ENCODE measurements at regions not wholly inside any gene's neighbourhood (a gene's known extent, or its start where the extent isn't known, plus 50 kb on each side); places are given as distances from the start of the nearest gene placed in this dataset.
"Not testable (repeated sequence)": the region's sequence is repeated elsewhere in the genome, so short reads cannot be mapped to it uniquely, and the experiment has no call there.

- TF ChIP-seq CTCF (IDR thresholded peaks at IDR 0.05; ENCODE audit: low read length, missing control alignments): no peak
- no peak overlapping the region for H3K4me3 ChIP-seq (replicated peaks; ENCODE audit: low read depth, low read length)
- DNase-seq (ENCODE audit: low read depth): no peak
Measured at GRCh38 chr5:117740268-117740667, 1165.6 kb upstream of the SEMA6A start.

- no peak for DNase-seq (ENCODE audit: low read depth)
- no peak for TF ChIP-seq CTCF (IDR thresholded peaks at IDR 0.05; ENCODE audit: low read length, missing control alignments)
- H3K4me3 ChIP-seq (replicated peaks; ENCODE audit: low read depth, low read length): no peak overlapping the region
Measured at GRCh38 chr5:117738571-117738970, 1163.9 kb upstream of the SEMA6A start.

GRCh38 chr5:117736698-117737097 lies 1162.1 kb upstream of the SEMA6A start:
- TF ChIP-seq CTCF (IDR thresholded peaks at IDR 0.05; ENCODE audit: low read length, missing control alignments): no peak
- no peak for DNase-seq (ENCODE audit: low read depth)
- no peak overlapping the region for H3K4me3 ChIP-seq (replicated peaks; ENCODE audit: low read depth, low read length)

GRCh38 chr5:117734056-117734455 lies 1159.4 kb upstream of the SEMA6A start:
- H3K4me3 ChIP-seq (replicated peaks; ENCODE audit: low read depth, low read length): no peak overlapping the region
- no peak for TF ChIP-seq CTCF (IDR thresholded peaks at IDR 0.05; ENCODE audit: low read length, missing control alignments)
- DNase-seq (ENCODE audit: low read depth): no peak

GRCh38 chr5:117733051-117733450 lies 1158.4 kb upstream of the SEMA6A start:
- no peak for DNase-seq (ENCODE audit: low read depth)
- no peak overlapping the region for H3K4me3 ChIP-seq (replicated peaks; ENCODE audit: low read depth, low read length)
- TF ChIP-seq CTCF (IDR thresholded peaks at IDR 0.05; ENCODE audit: low read length, missing control alignments): no peak

GRCh38 chr5:117732264-117732663 lies 1157.6 kb upstream of the SEMA6A start:
- TF ChIP-seq CTCF (IDR thresholded peaks at IDR 0.05; ENCODE audit: low read length, missing control alignments): no peak
- no peak overlapping the region for H3K4me3 ChIP-seq (replicated peaks; ENCODE audit: low read depth, low read length)
- no peak for DNase-seq (ENCODE audit: low read depth)

- no peak overlapping the region for H3K4me3 ChIP-seq (replicated peaks; ENCODE audit: low read depth, low read length)
- DNase-seq (ENCODE audit: low read depth): peak; percentile 9
- no peak for TF ChIP-seq CTCF (IDR thresholded peaks at IDR 0.05; ENCODE audit: low read length, missing control alignments)
Measured at GRCh38 chr5:117731446-117731845, 1156.8 kb upstream of the SEMA6A start.

GRCh38 chr5:117720784-117721183 lies 1146.2 kb upstream of the SEMA6A start:
- DNase-seq (ENCODE audit: low read depth): not testable (repeated sequence)

More at GRCh38 chr5:117720784-117721183, 1146.2 kb upstream of the SEMA6A start:
- not testable (repeated sequence) for H3K4me3 ChIP-seq (replicated peaks; ENCODE audit: low read depth, low read length)
